ENCODE measurements at regions not wholly inside any gene's neighbourhood (a gene's known extent, or its start where the extent isn't known, plus 50 kb on each side); places are given as distances from the start of the nearest gene placed in this dataset.

- no peak overlapping the region for H3K4me3 ChIP-seq
- DNase-seq = no peak
- H3K9me3 ChIP-seq = no peaks in the 10 kb centered on the region
- TF ChIP-seq POLR2A (IDR thresholded peaks at IDR 0.05) (no peak), CTCF (IDR thresholded peaks at IDR 0.05) (no peak)
- no peak overlapping the region for H3K27ac ChIP-seq
- no peaks in the 10 kb centered on the region for H3K27me3 ChIP-seq
- H3K36me3 ChIP-seq = no peaks in the 10 kb centered on the region
- intact Hi-C loops (cut with DNase I; ENCODE audit: low total_unique reads) = no loop called here
- no peaks in the 10 kb centered on the region for H3K4me1 ChIP-seq
Observed at GRCh38 chrX:39439906-39440798, 638.9 kb downstream of the MID1IP1 start.

- no peaks in the 10 kb centered on the region for H3K4me1 ChIP-seq
- TF ChIP-seq CTCF (IDR thresholded peaks at IDR 0.05) (no peak), POLR2A (IDR thresholded peaks at IDR 0.05) (no peak)
- H3K9me3 ChIP-seq = no peaks in the 10 kb centered on the region
- H3K27ac ChIP-seq = no peak overlapping the region
- no peak for DNase-seq
- H3K4me3 ChIP-seq = no peak overlapping the region
- H3K27me3 ChIP-seq = no peaks in the 10 kb centered on the region
- no peaks in the 10 kb centered on the region for H3K36me3 ChIP-seq
- intact Hi-C loops (cut with DNase I; ENCODE audit: low total_unique reads) = no loop called here
Observed at GRCh38 chrX:39440799-39441284, 639.6 kb downstream of the MID1IP1 start.

GRCh38 chrX:39442332-39442731, 641.1 kb downstream of the MID1IP1 start:
- DNase-seq = no peak
- no peaks in the 10 kb centered on the region for H3K4me1 ChIP-seq
- no peaks in the 10 kb centered on the region for H3K9me3 ChIP-seq
- no peaks in the 10 kb centered on the region for H3K27me3 ChIP-seq
- no peak overlapping the region for H3K27ac ChIP-seq
- intact Hi-C loops (cut with DNase I; ENCODE audit: low total_unique reads) = no loop called here
- no peaks in the 10 kb centered on the region for H3K36me3 ChIP-seq
- TF ChIP-seq POLR2A (IDR thresholded peaks at IDR 0.05) (no peak), CTCF (IDR thresholded peaks at IDR 0.05) (no peak)
- H3K4me3 ChIP-seq = no peak overlapping the region

- Histone ChIP-seq H3K27ac (no peak overlapping the region), H3K36me3 (no peaks in the 10 kb centered on the region), H3K9me3 (no peaks in the 10 kb centered on the region), H3K4me1 (no peaks in the 10 kb centered on the region), H3K4me3 (no peak overlapping the region), H3K27me3 (no peaks in the 10 kb centered on the region)
- intact Hi-C loops (cut with DNase I; ENCODE audit: low total_unique reads) = no loop called here
- DNase-seq = no peak
- TF ChIP-seq CTCF (IDR thresholded peaks at IDR 0.05) (no peak), POLR2A (IDR thresholded peaks at IDR 0.05) (no peak)
Observed at GRCh38 chrX:39443240-39443639, 642.0 kb downstream of the MID1IP1 start.

- H3K27me3 ChIP-seq = no peaks in the 10 kb centered on the region
- H3K27ac ChIP-seq = no peak overlapping the region
- no peak overlapping the region for H3K4me3 ChIP-seq
- H3K9me3 ChIP-seq = no peaks in the 10 kb centered on the region
- H3K4me1 ChIP-seq = no peaks in the 10 kb centered on the region
- intact Hi-C loops (cut with DNase I; ENCODE audit: low total_unique reads) = no loop called here
- H3K36me3 ChIP-seq = no peaks in the 10 kb centered on the region
- DNase-seq = no peak
- TF ChIP-seq POLR2A (IDR thresholded peaks at IDR 0.05) (no peak), CTCF (IDR thresholded peaks at IDR 0.05) (no peak)
Observed at GRCh38 chrX:39445336-39445735, 644.1 kb downstream of the MID1IP1 start.

Measured in uterus (tissue), 3 donors.